Endothelial cell of umbilical vein (primary cell): ENCODE measurements at regions not wholly inside any gene's neighbourhood (a gene's known extent, or its start where the extent isn't known, plus 50 kb on each side); places are given as distances from the start of the nearest gene placed in this dataset.

Source experiments
- EZH2 ChIP-seq: IDR thresholded peaks from 2 replicates; pipeline ENCODE4 v1.6.1; 2012; ENCODE audit warnings: borderline replicate concordance, low read depth, mild to moderate bottlenecking, moderate library complexity, low read length, inconsistent platforms; ENCODE audit not compliant: severe bottlenecking
- FOS ChIP-seq: IDR thresholded peaks from 2 replicates; pipeline ENCODE4 v1.6.1; 2011; ENCODE audit warnings: mild to moderate bottlenecking, low read length, moderate library complexity, borderline replicate concordance; ENCODE audit not compliant: insufficient read depth
- MYC ChIP-seq: IDR thresholded peaks from one replicate; pipeline ENCODE4 v1.6.1; 2011; ENCODE audit warnings: mild to moderate bottlenecking, low read depth, low read length
- POLR2A ChIP-seq: IDR thresholded peaks from 2 replicates; pipeline ENCODE4 v1.6.1; 2012; ENCODE audit warnings: low read depth, mild to moderate bottlenecking, control low read depth, low read length
- POLR2AphosphoS5 ChIP-seq: IDR thresholded peaks from 2 replicates; pipeline ENCODE4 v1.6.1; 2012; ENCODE audit warnings: low read depth, mild to moderate bottlenecking, control low read depth, low read length, moderate library complexity; ENCODE audit not compliant: insufficient read depth
- TF ChIP-seq, protein P1 (sequence below), 2 donors: IDR thresholded peaks; 1 replicate in 1 of 2; 2 replicates in 1 of 2; pipeline ENCODE4 v1.5.1; 2011; ENCODE audit warnings: low read length in 2 of 2, mild to moderate bottlenecking in 2 of 2, moderate library complexity in 2 of 2, control low read depth in 1 of 2, inconsistent platforms in 1 of 2, low read depth in 1 of 2; ENCODE audit not compliant: insufficient read depth in 1 of 2; ENCODE audit errors: extremely low read depth in 1 of 2

DNA sequence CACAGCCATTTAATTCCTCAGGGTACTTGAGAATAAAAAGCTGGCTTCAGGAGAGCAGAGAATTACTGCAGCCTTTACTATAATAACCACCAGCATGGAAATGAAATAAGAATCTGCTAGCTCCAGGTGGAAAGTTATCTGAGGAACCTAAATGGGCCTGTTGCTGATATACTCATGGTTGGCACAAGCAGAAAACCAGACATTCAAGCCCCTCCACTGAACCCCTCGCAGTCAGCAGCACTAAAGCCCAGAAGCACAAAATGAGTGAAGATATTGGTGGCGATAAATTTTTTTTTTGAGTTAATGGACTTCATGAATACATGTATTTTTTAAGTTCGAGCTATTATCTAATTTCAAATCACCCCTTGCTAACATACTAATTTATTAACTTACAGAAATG lies 303.9 kb upstream of the NRP1 start:
- TF ChIP-seq POLR2AphosphoS5 (no peak), POLR2A (no peak), MYC (no peak), EZH2 (no peak), FOS (no peak)
- TF ChIP-seq, protein P1, sequence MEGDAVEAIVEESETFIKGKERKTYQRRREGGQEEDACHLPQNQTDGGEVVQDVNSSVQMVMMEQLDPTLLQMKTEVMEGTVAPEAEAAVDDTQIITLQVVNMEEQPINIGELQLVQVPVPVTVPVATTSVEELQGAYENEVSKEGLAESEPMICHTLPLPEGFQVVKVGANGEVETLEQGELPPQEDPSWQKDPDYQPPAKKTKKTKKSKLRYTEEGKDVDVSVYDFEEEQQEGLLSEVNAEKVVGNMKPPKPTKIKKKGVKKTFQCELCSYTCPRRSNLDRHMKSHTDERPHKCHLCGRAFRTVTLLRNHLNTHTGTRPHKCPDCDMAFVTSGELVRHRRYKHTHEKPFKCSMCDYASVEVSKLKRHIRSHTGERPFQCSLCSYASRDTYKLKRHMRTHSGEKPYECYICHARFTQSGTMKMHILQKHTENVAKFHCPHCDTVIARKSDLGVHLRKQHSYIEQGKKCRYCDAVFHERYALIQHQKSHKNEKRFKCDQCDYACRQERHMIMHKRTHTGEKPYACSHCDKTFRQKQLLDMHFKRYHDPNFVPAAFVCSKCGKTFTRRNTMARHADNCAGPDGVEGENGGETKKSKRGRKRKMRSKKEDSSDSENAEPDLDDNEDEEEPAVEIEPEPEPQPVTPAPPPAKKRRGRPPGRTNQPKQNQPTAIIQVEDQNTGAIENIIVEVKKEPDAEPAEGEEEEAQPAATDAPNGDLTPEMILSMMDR (IDR thresholded peaks at IDR 0.05; ENCODE audit: extremely low read depth in 1 of 2, insufficient read depth in 1 of 2, low read depth in 1 of 2, low read length in 2 of 2) = no peak
